Keratinocyte (primary cell): ENCODE measurements at regions not wholly inside any gene's neighbourhood (a gene's known extent, or its start where the extent isn't known, plus 50 kb on each side); places are given as distances from the start of the nearest gene placed in this dataset.

Experiments used
- DNase-seq: peaks from one replicate; pipeline ENCODE4 v3.0.0-alpha.2; 2011; ENCODE audit warnings: low read depth, missing footprints, low spot score
- FAIRE-seq: peaks from 2 replicates; lab custom pipeline; 2011; peaks lifted over from hg19 to GRCh38; lab: Jason Lieb, UNC
- H2AFZ ChIP-seq: 2 replicates; pipeline ENCODE4 v1.6.0; 2012; ENCODE audit warnings: low read length, control low read depth, inconsistent platforms; ENCODE audit not compliant: control insufficient read depth
- H3K27ac ChIP-seq: 2 replicates; pipeline ENCODE4 v1.5.1; 2011; ENCODE audit warnings: low read length; ENCODE audit not compliant: control insufficient read depth, insufficient read depth
- H3K27me3 ChIP-seq: 3 replicates; pipeline ENCODE4 v1.6.0; 2011; ENCODE audit warnings: low read length; ENCODE audit not compliant: control insufficient read depth, insufficient read depth; ENCODE audit errors: extremely low read depth
- H3K36me3 ChIP-seq, 2 experiments: 2 replicates in 1 of 2; 3 replicates in 1 of 2; pipeline ENCODE4 v1.5.1; 2011; ENCODE audit warnings: low read length in 2 of 2, mild to moderate bottlenecking in 1 of 2; ENCODE audit not compliant: control insufficient read depth in 2 of 2, insufficient read depth in 2 of 2; ENCODE audit errors: extremely low read depth in 1 of 2
- H3K4me1 ChIP-seq: 3 replicates; pipeline ENCODE4 v1.5.1; 2011; ENCODE audit warnings: low read length; ENCODE audit not compliant: control insufficient read depth, insufficient read depth; ENCODE audit errors: extremely low read depth
- H3K4me2 ChIP-seq: 3 replicates; pipeline ENCODE4 v1.6.0; 2011; ENCODE audit warnings: low read depth, low read length; ENCODE audit not compliant: control insufficient read depth, insufficient read depth; ENCODE audit errors: extremely low read depth
- H3K4me3 ChIP-seq, 3 experiments: fragments of 200-600 bp in 1 of 3; sonication (generic) in 1 of 3; 2 replicates in 2 of 3; 3 replicates in 1 of 3; pipeline ENCODE4 v1.5.1; 2011 to 2016; ENCODE audit warnings: low read length in 3 of 3, mild to moderate bottlenecking in 3 of 3, control low read depth in 2 of 3, inconsistent platforms in 1 of 3, low read depth in 1 of 3, mixed read lengths in 1 of 3, mixed run types in 1 of 3, moderate library complexity in 1 of 3; ENCODE audit not compliant: control insufficient read depth in 2 of 3, insufficient read depth in 2 of 3; ENCODE audit errors: extremely low read depth in 1 of 3
- H3K79me2 ChIP-seq: 2 replicates; pipeline ENCODE4 v1.6.0; 2012; ENCODE audit warnings: low read length; ENCODE audit not compliant: control insufficient read depth, insufficient read depth
- H3K9ac ChIP-seq: 3 replicates; pipeline ENCODE4 v1.6.0; 2011; ENCODE audit warnings: low read length; ENCODE audit not compliant: control insufficient read depth, insufficient read depth; ENCODE audit errors: extremely low read depth
- H3K9me1 ChIP-seq: 3 replicates; pipeline ENCODE4 v1.6.0; 2011; ENCODE audit warnings: low read length; ENCODE audit not compliant: control insufficient read depth, insufficient read depth; ENCODE audit errors: extremely low read depth
- H3K9me3 ChIP-seq: 2 replicates; pipeline ENCODE4 v1.5.1; 2012; ENCODE audit warnings: low read depth, low read length; ENCODE audit not compliant: control insufficient read depth
- H4K20me1 ChIP-seq: 3 replicates; pipeline ENCODE4 v1.6.0; 2011; ENCODE audit warnings: low read length; ENCODE audit not compliant: control insufficient read depth, insufficient read depth; ENCODE audit errors: extremely low read depth
- CTCF ChIP-seq, 3 experiments: IDR thresholded peaks in 1 of 3; conservative IDR thresholded peaks in 1 of 3; optimal IDR thresholded peaks in 1 of 3; 2 replicates in 2 of 3; 3 replicates in 1 of 3; pipeline versions ENCODE3 to v1.5.1; 2011; ENCODE audit warnings: low read length in 3 of 3, mild to moderate bottlenecking in 3 of 3, moderate library complexity in 2 of 3, control low read depth in 1 of 3, inconsistent platforms in 1 of 3; ENCODE audit not compliant: insufficient read depth in 2 of 3; ENCODE audit errors: extremely low read depth in 1 of 3
- EZH2 ChIP-seq: IDR thresholded peaks from one replicate; pipeline ENCODE4 v1.6.1; 2012; ENCODE audit warnings: inconsistent platforms, mild to moderate bottlenecking, low read length, moderate library complexity
- dilution Hi-C: fragments of 300-500 bp; cut with MboI; formaldehyde crosslinking; loops from one replicate; pipeline ENCODE4 v1.7.0; 2020; ENCODE audit warnings: low sequenced_read_pairs; ENCODE audit not compliant: extremely low pct_ligation_motif_present

- Histone ChIP-seq H3K4me1 (no peaks in the 10 kb centered on the region), H2AFZ (no peak overlapping the region), H3K36me3 (no peaks in the 10 kb centered on the region), H3K9ac (no peak overlapping the region), H3K79me2 (no peaks in the 10 kb centered on the region), H3K4me2 (no peak overlapping the region), H3K4me3 (no peak overlapping the region), H3K9me3 (no peaks in the 10 kb centered on the region), H4K20me1 (no peaks in the 10 kb centered on the region), H3K9me1 (no peaks in the 10 kb centered on the region), H3K27me3 (no peaks in the 10 kb centered on the region), H3K27ac (no peak overlapping the region)
- dilution Hi-C loops, result no loop called here
- DNase-seq (no peak), FAIRE-seq (no peak)
- TF ChIP-seq CTCF (optimal IDR thresholded peaks at IDR 0.05 in 1 of 3, IDR thresholded peaks at IDR 0.05 in 1 of 3, conservative IDR thresholded peaks at IDR 0.05 in 1 of 3; ENCODE audit: extremely low read depth in 1 of 3, insufficient read depth in 2 of 3, low read length in 3 of 3) (no peak), EZH2 (no peak)
Observed at GRCh38 chr13:90547272-90547790, 800.2 kb upstream of the MIR17HG start.

- Histone ChIP-seq H3K9me1 (no peaks in the 10 kb centered on the region), H3K36me3 (no peaks in the 10 kb centered on the region), H3K9me3 (no peaks in the 10 kb centered on the region), H4K20me1 (no peaks in the 10 kb centered on the region), H3K27me3 (no peaks in the 10 kb centered on the region), H3K4me2 (no peak overlapping the region), H3K9ac (no peak overlapping the region), H3K27ac (no peak overlapping the region), H2AFZ (no peak overlapping the region), H3K4me3 (no peak overlapping the region), H3K4me1 (no peaks in the 10 kb centered on the region), H3K79me2 (no peaks in the 10 kb centered on the region)
- dilution Hi-C loops, result no loop called here
- no peak for DNase-seq
- no peak for FAIRE-seq
- no peak for TF ChIP-seq CTCF (optimal IDR thresholded peaks at IDR 0.05 in 1 of 3, IDR thresholded peaks at IDR 0.05 in 1 of 3, conservative IDR thresholded peaks at IDR 0.05 in 1 of 3; ENCODE audit: extremely low read depth in 1 of 3, insufficient read depth in 2 of 3, low read length in 3 of 3)
- no peak for TF ChIP-seq EZH2
Observed at GRCh38 chr13:90551253-90551652, 796.2 kb upstream of the MIR17HG start.
